Fibroblast of skin of abdomen (primary cell): ENCODE measurements at regions not wholly inside any gene's neighbourhood (a gene's known extent, or its start where the extent isn't known, plus 50 kb on each side); places are given as distances from the start of the nearest gene placed in this dataset.
A peak's percentile ranks its signal among the peaks of the same experiment; 100 is the strongest.

Experiments used
- DNase-seq: peaks from one replicate; pipeline ENCODE4 v3.0.0-alpha.2; 2013

- peak; percentile 85 for DNase-seq
Observed at GRCh38 chr20:24376311-24377099, 92.9 kb upstream of the SYNDIG1 start.

GRCh38 chr20:24373372-24373771, 96.1 kb upstream of the SYNDIG1 start:
- DNase-seq, result no peak

GRCh38 chr20:24370911-24371695, 98.3 kb upstream of the SYNDIG1 start:
- no peak for DNase-seq

GRCh38 chr20:24370249-24370648, 99.2 kb upstream of the SYNDIG1 start:
- DNase-seq, result no peak

- no peak for DNase-seq
Observed at GRCh38 chr20:24368253-24368652, 101.2 kb upstream of the SYNDIG1 start.

GRCh38 chr20:24366336-24367004, 103.0 kb upstream of the SYNDIG1 start:
- peak; percentile 9 for DNase-seq

- no peak for DNase-seq
Observed at GRCh38 chr20:24365670-24366069, 103.8 kb upstream of the SYNDIG1 start.

- DNase-seq, result no peak
Observed at GRCh38 chr20:24364482-24364881, 104.9 kb upstream of the SYNDIG1 start.

GRCh38 chr20:24363031-24363430, 106.4 kb upstream of the SYNDIG1 start:
- no peak for DNase-seq

GRCh38 chr20:24362080-24362479, 107.3 kb upstream of the SYNDIG1 start:
- DNase-seq, result no peak

- peak; percentile 40 for DNase-seq
Observed at GRCh38 chr20:24361541-24361940, 107.9 kb upstream of the SYNDIG1 start.

GRCh38 chr20:24360531-24360930, 108.9 kb upstream of the SYNDIG1 start:
- no peak for DNase-seq

GRCh38 chr20:24359321-24360027, 110.0 kb upstream of the SYNDIG1 start:
- no peak for DNase-seq

- DNase-seq, result no peak
Observed at GRCh38 chr20:24357931-24358330, 111.5 kb upstream of the SYNDIG1 start.

GRCh38 chr20:24357177-24357576, 112.3 kb upstream of the SYNDIG1 start:
- DNase-seq, result no peak

- no peak for DNase-seq
Observed at GRCh38 chr20:24353135-24353690, 116.2 kb upstream of the SYNDIG1 start.

GRCh38 chr20:24350923-24351368, 118.5 kb upstream of the SYNDIG1 start:
- peak; percentile 72 for DNase-seq

- no peak for DNase-seq
Observed at GRCh38 chr20:24341781-24342180, 127.6 kb upstream of the SYNDIG1 start.

- peak; percentile 49 for DNase-seq
Observed at GRCh38 chr20:24340933-24341332, 128.5 kb upstream of the SYNDIG1 start.

- DNase-seq, result peak; percentile 78
Observed at GRCh38 chr20:24339210-24339641, 130.2 kb upstream of the SYNDIG1 start.

- no peak for DNase-seq
Observed at GRCh38 chr20:24337551-24337950, 131.9 kb upstream of the SYNDIG1 start.

- peak; percentile 62 for DNase-seq
Observed at GRCh38 chr20:24337069-24337468, 132.4 kb upstream of the SYNDIG1 start.
